ENCODE measurements at regions not wholly inside any gene's neighbourhood (a gene's known extent, or its start where the extent isn't known, plus 50 kb on each side); places are given as distances from the start of the nearest gene placed in this dataset.

DNA sequence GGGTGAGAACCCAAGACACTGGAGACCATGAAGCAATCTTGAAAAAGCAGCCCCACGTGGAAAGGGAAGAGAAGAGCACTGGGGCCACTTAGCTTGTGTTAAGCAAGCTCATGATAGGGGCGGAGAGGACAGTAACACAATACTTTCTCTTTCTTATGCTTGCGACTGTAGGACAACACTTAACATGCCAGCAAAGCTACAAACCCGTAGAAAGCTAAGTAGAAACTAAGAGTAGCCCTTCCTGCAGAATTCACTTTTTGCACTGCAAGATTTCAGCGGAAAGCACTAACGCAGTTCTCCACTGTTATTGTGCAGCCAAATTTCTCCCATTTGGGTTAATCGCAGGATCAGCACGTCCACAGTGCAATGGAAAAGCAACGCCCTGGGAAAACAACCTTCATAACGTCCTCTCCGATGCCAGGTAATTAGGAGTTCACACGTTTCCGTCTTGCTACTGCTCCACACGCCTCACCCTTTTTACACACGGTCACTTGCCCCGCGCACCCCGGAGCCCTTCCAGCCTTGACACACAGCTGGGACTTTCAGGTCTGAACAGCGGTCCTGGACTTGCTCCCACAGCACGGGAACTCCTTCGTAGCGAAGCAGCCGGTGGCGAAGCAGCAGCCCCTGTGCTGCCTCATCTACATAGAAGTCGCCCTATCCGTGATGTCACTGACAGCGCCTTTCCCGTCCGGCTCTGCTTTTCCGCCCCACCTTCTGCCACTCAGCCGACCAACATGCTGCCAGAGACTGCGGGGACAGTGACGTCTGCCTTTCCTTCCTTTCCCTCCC is 148.6 kb downstream of the PPIAL4G start (continued):
- TF ChIP-seq ZNF318 (IDR thresholded peaks at IDR 0.05; ENCODE audit: borderline replicate concordance in 1 of 2, low read depth in 1 of 2) (peak in 1 of 2 experiments; percentile 96; a peak in 2 of 4 replicates), FOXK1 (CRISPR knock-in tag; IDR thresholded peaks at IDR 0.05; ENCODE audit: borderline replicate concordance) (peak; percentile 98), RBM17 (IDR thresholded peaks at IDR 0.05; ENCODE audit: borderline replicate concordance, low read depth, low read length) (no peak), SPI1 (IDR thresholded peaks at IDR 0.05; ENCODE audit: borderline replicate concordance, low read depth, low read length) (peak; percentile 45), NR0B1 (IDR thresholded peaks at IDR 0.05; ENCODE audit: partially characterized antibody) (no peak), ZC3H4 (CRISPR knock-in tag; IDR thresholded peaks at IDR 0.05; ENCODE audit: borderline replicate concordance) (peak; percentile 98), MCM2 (IDR thresholded peaks at IDR 0.05; ENCODE audit: low read depth) (no peak), FOXP1 (CRISPR knock-in tag; IDR thresholded peaks at IDR 0.05) (0 out of 2 replicates have a peak, but pooled peaks have one; percentile 36), ZFP30 (CRISPR knock-in tag; IDR thresholded peaks at IDR 0.05; ENCODE audit: borderline replicate concordance) (peak; percentile 75; the same call in 1 of the 2 replicates), RAD21 (CRISPR knock-in tag; conservative IDR thresholded peaks at IDR 0.05 in 1 of 2, IDR thresholded peaks at IDR 0.05 in 1 of 2) (peak; percentile 41 to 43; a peak in 3 of 4 replicates), TRIM24 (IDR thresholded peaks at IDR 0.05) (peak in 1 of 2 experiments; percentile 59; a peak in 2 of 4 replicates), NCOA1 (IDR thresholded peaks at IDR 0.05; ENCODE audit: low read depth) (0 out of 2 replicates have a peak, but pooled peaks have one; percentile 60)
- TF ChIP-seq, protein P1, sequence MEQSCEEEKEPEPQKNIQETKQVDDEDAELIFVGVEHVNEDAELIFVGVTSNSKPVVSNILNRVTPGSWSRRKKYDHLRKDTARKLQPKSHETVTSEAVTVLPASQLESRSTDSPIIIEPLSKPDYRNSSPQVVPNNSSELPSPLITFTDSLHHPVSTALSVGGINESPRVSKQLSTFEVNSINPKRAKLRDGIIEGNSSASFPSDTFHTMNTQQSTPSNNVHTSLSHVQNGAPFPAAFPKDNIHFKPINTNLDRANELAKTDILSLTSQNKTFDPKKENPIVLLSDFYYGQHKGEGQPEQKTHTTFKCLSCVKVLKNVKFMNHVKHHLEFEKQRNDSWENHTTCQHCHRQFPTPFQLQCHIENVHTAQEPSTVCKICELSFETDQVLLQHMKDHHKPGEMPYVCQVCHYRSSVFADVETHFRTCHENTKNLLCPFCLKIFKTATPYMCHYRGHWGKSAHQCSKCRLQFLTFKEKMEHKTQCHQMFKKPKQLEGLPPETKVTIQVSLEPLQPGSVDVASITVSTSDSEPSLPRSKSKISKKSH (CRISPR knock-in tag; IDR thresholded peaks at IDR 0.05): peak; percentile 70; the same call in 1 of the 2 replicates

Measured in K562 (cell line).